HepG2 (cell line): ENCODE measurements at regions not wholly inside any gene's neighbourhood (a gene's known extent, or its start where the extent isn't known, plus 50 kb on each side); places are given as distances from the start of the nearest gene placed in this dataset.

Experiments used
- ARID2 ChIP-seq: sonication (generic); formaldehyde crosslinking; IDR thresholded peaks from 2 replicates; pipeline ENCODE4 v1.8.1; 2022; ENCODE audit warnings: mild to moderate bottlenecking, missing genetic modification reagents, borderline replicate concordance
- ASH2L ChIP-seq: fragments of 300-600, 200-600 bp; sonication (generic); IDR thresholded peaks from 2 replicates; pipeline ENCODE4 v1.7.0; 2017; ENCODE audit warnings: low read depth, mild to moderate bottlenecking, moderate library complexity, mixed read lengths, low read length; ENCODE audit not compliant: insufficient read length
- ELF3 ChIP-seq: IDR thresholded peaks from 2 replicates; pipeline ENCODE4 v1.6.1; 2016; ENCODE audit warnings: missing genetic modification reagents, missing compliant biosample characterization
- HNF1A ChIP-seq, 2 experiments: sonication (generic) in 1 of 2; formaldehyde crosslinking in 1 of 2; IDR thresholded peaks; 2 replicates each; pipeline versions ENCODE4 v1.4.0 to v1.6.1; 2016 to 2020; ENCODE audit warnings: borderline replicate concordance in 1 of 2, low read depth in 1 of 2, mild to moderate bottlenecking in 1 of 2, missing genetic modification reagents in 1 of 2
- SOX5 ChIP-seq: IDR thresholded peaks from 2 replicates; pipeline ENCODE4 v1.6.1; 2016; ENCODE audit warnings: borderline replicate concordance
- THAP11 ChIP-seq: IDR thresholded peaks from 2 replicates; pipeline ENCODE4 v1.6.1; 2016; ENCODE audit warnings: missing biosample characterization, missing genetic modification reagents
- ZGPAT ChIP-seq: IDR thresholded peaks from 2 replicates; pipeline ENCODE4 v1.6.1; 2016; ENCODE audit warnings: mild to moderate bottlenecking
- ZNF318 ChIP-seq: sonication (generic); formaldehyde crosslinking; IDR thresholded peaks from 2 replicates; pipeline ENCODE4 v1.4.0; 2020; ENCODE audit warnings: mild to moderate bottlenecking, missing genetic modification reagents
- ZNF34 ChIP-seq: sonication (generic); formaldehyde crosslinking; IDR thresholded peaks from 2 replicates; pipeline ENCODE4 v1.4.0; 2020; ENCODE audit warnings: mild to moderate bottlenecking, missing genetic modification reagents, borderline replicate concordance
- TF ChIP-seq, protein P1 (sequence below): sonication (generic); formaldehyde crosslinking; IDR thresholded peaks from 2 replicates; pipeline ENCODE4 v1.4.0; 2020; ENCODE audit warnings: missing genetic modification reagents

GRCh38 chr11:95364324-95365295 lies 133.6 kb upstream of the SESN3 start (continued):
- TF ChIP-seq ZNF318 (CRISPR knock-in tag): no peak
- TF ChIP-seq ARID2 (CRISPR knock-in tag): no peak
- TF ChIP-seq, protein P1, sequence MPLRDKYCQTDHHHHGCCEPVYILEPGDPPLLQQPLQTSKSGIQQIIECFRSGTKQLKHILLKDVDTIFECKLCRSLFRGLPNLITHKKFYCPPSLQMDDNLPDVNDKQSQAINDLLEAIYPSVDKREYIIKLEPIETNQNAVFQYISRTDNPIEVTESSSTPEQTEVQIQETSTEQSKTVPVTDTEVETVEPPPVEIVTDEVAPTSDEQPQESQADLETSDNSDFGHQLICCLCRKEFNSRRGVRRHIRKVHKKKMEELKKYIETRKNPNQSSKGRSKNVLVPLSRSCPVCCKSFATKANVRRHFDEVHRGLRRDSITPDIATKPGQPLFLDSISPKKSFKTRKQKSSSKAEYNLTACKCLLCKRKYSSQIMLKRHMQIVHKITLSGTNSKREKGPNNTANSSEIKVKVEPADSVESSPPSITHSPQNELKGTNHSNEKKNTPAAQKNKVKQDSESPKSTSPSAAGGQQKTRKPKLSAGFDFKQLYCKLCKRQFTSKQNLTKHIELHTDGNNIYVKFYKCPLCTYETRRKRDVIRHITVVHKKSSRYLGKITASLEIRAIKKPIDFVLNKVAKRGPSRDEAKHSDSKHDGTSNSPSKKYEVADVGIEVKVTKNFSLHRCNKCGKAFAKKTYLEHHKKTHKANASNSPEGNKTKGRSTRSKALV (CRISPR knock-in tag): no peak
- TF ChIP-seq SOX5 (CRISPR knock-in tag): peak; percentile 78; the same call in 1 of the 2 replicates
- peak; percentile 38; the same call in 1 of the 2 replicates for TF ChIP-seq THAP11 (CRISPR knock-in tag)
- TF ChIP-seq ZGPAT (CRISPR knock-in tag): peak; percentile 22; the same call in 1 of the 2 replicates
- peak; percentile 83 for TF ChIP-seq HNF1A (IDR thresholded peaks at IDR 0.05; ENCODE audit: low read depth)
- TF ChIP-seq HNF1A (CRISPR knock-in tag; IDR thresholded peaks at IDR 0.05; ENCODE audit: borderline replicate concordance): peak; percentile 80; the same call in 1 of the 2 replicates
- no peak for TF ChIP-seq ZNF34 (CRISPR knock-in tag)
- TF ChIP-seq ELF3 (CRISPR knock-in tag): peak; percentile 36; the same call in 1 of the 2 replicates
- TF ChIP-seq ASH2L: peak; percentile 68
